Ishikawa (cell line): ENCODE measurements at regions not wholly inside any gene's neighbourhood (a gene's known extent, or its start where the extent isn't known, plus 50 kb on each side); places are given as distances from the start of the nearest gene placed in this dataset.

Experiments
- CEBPB ChIP-seq: IDR thresholded peaks from 2 replicates; pipeline ENCODE4 v1.6.1; 2012
- EGR1 ChIP-seq: IDR thresholded peaks from 2 replicates; pipeline ENCODE4 v1.6.1; 2012
- EP300 ChIP-seq: IDR thresholded peaks from 2 replicates; pipeline ENCODE4 v1.6.1; 2012; ENCODE audit warnings: borderline replicate concordance
- MAX ChIP-seq: IDR thresholded peaks from 2 replicates; pipeline ENCODE4 v1.6.1; 2012
- NFIC ChIP-seq: IDR thresholded peaks from 2 replicates; pipeline ENCODE4 v1.6.1; 2012
- TAF1 ChIP-seq: IDR thresholded peaks from 2 replicates; pipeline ENCODE4 v1.6.1; 2012; ENCODE audit warnings: low read depth, mild to moderate bottlenecking
- TCF12 ChIP-seq: IDR thresholded peaks from 2 replicates; pipeline ENCODE4 v1.6.1; 2012; ENCODE audit warnings: low read depth
- YY1 ChIP-seq: IDR thresholded peaks from 2 replicates; pipeline ENCODE4 v1.6.1; 2012; ENCODE audit warnings: low read depth
- ZBTB7A ChIP-seq: IDR thresholded peaks from 2 replicates; pipeline ENCODE4 v1.6.1; 2012; ENCODE audit warnings: low read depth
- TF ChIP-seq, protein P1 (sequence below): IDR thresholded peaks from 2 replicates; pipeline ENCODE4 v1.6.1; 2012
- TF ChIP-seq, protein P2 (sequence below): IDR thresholded peaks from 2 replicates; pipeline ENCODE4 v1.6.1; 2012; ENCODE audit warnings: low read depth, mild to moderate bottlenecking

GRCh38 chr9:79387101-79387835, 184.5 kb upstream of the TLE4 start:
- TF ChIP-seq MAX (no peak), EGR1 (no peak), TAF1 (no peak), EP300 (no peak), TCF12 (no peak), CEBPB (no peak), YY1 (no peak), NFIC (no peak), ZBTB7A (no peak)
- TF ChIP-seq, protein P1, sequence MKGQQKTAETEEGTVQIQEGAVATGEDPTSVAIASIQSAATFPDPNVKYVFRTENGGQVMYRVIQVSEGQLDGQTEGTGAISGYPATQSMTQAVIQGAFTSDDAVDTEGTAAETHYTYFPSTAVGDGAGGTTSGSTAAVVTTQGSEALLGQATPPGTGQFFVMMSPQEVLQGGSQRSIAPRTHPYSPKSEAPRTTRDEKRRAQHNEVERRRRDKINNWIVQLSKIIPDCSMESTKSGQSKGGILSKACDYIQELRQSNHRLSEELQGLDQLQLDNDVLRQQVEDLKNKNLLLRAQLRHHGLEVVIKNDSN = no peak
- TF ChIP-seq, protein P2, sequence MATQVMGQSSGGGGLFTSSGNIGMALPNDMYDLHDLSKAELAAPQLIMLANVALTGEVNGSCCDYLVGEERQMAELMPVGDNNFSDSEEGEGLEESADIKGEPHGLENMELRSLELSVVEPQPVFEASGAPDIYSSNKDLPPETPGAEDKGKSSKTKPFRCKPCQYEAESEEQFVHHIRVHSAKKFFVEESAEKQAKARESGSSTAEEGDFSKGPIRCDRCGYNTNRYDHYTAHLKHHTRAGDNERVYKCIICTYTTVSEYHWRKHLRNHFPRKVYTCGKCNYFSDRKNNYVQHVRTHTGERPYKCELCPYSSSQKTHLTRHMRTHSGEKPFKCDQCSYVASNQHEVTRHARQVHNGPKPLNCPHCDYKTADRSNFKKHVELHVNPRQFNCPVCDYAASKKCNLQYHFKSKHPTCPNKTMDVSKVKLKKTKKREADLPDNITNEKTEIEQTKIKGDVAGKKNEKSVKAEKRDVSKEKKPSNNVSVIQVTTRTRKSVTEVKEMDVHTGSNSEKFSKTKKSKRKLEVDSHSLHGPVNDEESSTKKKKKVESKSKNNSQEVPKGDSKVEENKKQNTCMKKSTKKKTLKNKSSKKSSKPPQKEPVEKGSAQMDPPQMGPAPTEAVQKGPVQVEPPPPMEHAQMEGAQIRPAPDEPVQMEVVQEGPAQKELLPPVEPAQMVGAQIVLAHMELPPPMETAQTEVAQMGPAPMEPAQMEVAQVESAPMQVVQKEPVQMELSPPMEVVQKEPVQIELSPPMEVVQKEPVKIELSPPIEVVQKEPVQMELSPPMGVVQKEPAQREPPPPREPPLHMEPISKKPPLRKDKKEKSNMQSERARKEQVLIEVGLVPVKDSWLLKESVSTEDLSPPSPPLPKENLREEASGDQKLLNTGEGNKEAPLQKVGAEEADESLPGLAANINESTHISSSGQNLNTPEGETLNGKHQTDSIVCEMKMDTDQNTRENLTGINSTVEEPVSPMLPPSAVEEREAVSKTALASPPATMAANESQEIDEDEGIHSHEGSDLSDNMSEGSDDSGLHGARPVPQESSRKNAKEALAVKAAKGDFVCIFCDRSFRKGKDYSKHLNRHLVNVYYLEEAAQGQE = no peak
